Cardiac septum (tissue), 1 donor: ENCODE measurements at regions not wholly inside any gene's neighbourhood (a gene's known extent, or its start where the extent isn't known, plus 50 kb on each side); places are given as distances from the start of the nearest gene placed in this dataset.
"Not testable (repeated sequence)": the region's sequence is repeated elsewhere in the genome, so short reads cannot be mapped to it uniquely, and the experiment has no call there.

Source experiments
- DNase-seq: peaks from one replicate; pipeline ENCODE4 v3.0.0-alpha.2; 2020; ENCODE audit warnings: low spot score
- intact Hi-C: fragments of 100-400 bp; cut with DNase I; formaldehyde crosslinking; loops from one replicate; pipeline ENCODE4 v1.14.0; 2022
- donor health status: DM: no; HTN: no; CAD: no.

DNA sequence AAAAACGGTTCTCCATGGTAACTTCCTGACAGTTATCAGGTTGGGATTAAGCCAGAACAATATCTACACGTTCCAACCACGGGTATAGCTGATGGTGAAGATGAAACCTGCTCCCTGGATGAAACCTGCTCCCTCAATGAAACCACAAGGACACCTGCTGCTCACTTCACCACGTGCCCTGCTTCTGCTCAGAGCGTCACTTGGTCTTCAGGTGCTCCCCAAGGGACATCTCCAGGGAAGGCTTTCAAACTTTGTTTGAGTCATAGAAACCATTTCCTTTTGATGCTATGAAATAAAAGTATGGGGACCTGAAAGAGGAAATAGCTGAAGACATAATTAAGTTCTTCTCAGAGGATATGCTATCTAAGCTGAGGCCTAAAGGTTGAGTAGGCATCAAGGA is 242.4 kb downstream of the MED10 start:
- intact Hi-C loops = no loop called here
- no peak for DNase-seq

DNA sequence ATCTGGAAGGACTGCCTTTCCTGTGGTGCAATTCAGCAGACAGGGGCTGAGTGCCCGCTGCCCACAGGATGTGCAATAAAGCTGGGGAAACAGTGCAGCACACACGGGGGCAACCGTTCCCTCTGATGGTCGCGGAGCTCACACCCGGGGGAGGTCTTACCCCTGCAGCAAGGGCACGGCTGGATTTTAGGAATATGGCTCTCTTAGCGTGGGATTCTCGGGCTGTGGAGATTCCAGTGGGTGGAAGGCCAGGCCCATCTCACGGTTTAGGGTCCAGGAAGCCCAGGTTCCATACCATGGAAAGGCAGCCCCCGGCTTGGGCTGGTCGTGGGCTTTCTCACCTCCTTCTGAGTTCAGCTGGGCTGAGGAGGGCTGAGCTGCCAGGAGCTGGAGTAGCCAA is 244.1 kb downstream of the MED10 start:
- DNase-seq = no peak
- intact Hi-C loops = no loop called here

- no peak for DNase-seq
- intact Hi-C loops = no loop called here
These were observed 252.6 kb downstream of the MED10 start for GRCh38 chr5:6125781-6126180.

GRCh38 chr5:6118691-6119090 is 259.7 kb downstream of the MED10 start:
- intact Hi-C loops = no loop called here
- no peak for DNase-seq

DNA sequence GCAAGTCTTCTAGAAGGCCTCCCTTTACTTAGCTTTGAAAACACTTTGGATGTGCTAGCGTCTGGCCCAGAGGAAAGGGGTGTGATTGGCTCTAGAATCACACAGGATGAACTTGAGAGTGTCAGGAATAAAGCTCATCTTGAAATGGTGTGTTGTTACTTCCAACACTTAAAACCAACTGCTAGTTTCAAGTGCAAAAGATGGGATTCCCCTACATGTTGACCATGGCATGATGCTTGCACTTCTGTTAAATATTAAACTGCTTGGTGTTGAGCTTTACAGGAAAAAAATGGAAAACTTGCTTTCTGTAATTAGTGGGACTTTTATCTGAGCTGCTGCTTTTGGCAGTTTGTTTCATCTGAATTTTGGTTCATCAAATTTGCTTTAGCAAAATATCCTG is 261.1 kb downstream of the MED10 start:
- intact Hi-C loops = no loop called here
- no peak for DNase-seq

DNA sequence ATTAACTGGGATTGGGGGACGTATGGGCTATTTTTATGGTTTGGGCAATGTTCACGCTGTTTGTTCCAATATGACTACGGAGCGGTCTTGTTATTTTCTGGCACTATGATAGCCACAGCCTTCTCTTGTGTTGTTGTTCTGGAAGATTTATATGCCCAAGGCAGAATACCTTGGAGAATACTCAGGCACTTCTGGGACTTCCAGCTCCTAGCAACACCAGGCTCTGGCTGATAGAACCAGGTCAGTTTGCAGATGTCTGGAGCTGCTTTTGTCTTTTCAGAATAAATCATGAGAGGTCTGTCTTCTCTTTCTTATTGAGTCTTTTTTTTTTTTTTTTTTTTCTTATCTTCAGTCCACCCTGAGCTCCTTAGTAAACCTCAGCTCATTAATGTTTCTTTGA is 262.5 kb downstream of the MED10 start:
- intact Hi-C loops = no loop called here
- DNase-seq = no peak

- intact Hi-C loops = no loop called here
- no peak for DNase-seq
These were observed 265.8 kb downstream of the MED10 start for GRCh38 chr5:6112538-6112937.

DNA sequence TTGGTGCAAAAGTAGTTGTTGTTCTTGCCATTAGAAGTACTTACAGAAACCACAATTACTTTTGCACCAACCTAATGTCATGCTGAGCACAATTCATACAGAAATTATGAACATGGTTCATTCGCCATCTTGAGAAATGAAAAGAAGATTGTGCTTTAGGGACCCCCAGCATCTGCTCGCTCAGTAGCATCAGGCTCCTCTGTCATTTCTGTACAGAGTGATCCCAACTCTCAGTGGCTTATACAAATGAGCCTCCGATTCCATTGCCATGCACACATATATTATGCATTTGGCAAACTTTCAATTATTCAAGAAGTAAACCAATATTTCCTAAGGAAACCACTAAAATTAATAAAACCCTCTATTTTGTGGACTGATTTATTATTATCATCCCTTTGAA is 266.2 kb downstream of the MED10 start:
- intact Hi-C loops = no loop called here
- DNase-seq = no peak

DNA sequence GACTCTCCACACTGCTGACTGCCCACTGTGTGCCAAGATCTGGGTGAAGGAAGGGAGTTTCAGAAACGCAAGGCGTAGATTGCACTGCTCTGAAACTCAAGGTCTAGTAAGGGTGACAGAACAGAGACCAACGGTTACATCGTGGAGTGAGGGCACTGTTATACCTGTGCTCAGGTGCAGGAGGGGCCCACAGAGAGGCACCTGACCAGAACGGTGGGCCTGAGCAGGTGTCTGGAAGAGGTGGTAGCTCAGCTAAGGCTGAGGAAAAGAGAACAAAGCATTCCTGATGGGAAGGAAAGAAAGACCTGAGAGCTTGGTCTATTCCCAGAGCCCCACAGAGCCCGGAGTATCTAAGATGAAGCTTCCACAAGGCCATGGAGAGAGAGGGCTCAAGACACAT is 267.2 kb downstream of the MED10 start:
- no peak for DNase-seq
- intact Hi-C loops = no loop called here

DNA sequence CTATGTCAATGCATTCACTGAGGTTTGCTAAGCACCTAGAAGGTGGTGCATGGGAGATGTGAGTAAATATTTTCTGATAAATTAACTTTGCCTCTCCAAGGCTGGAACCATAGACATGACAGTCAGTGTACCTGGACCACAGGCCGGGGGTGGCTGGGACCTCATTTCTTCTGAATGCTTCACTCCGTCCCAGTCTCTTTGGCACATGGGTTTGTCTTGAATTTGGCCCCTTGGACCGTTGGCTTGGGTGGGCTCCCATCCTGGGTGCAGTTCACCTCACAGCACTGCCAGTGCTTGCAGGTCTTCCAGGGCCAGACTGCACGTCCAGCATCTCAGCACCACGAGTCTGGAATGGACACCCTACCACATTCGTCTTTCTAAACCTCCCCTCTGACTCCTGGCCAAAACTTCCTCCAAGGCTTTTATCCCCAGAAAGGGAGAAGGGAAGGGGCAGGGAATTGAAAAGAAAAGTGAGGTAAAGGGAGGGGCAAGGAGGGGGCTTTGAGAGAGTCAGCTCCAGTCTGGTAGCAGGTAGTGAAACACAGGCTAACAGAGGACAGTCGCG is 267.8 kb downstream of the MED10 start:
- intact Hi-C loops = no loop called here
- DNase-seq = no peak

DNA sequence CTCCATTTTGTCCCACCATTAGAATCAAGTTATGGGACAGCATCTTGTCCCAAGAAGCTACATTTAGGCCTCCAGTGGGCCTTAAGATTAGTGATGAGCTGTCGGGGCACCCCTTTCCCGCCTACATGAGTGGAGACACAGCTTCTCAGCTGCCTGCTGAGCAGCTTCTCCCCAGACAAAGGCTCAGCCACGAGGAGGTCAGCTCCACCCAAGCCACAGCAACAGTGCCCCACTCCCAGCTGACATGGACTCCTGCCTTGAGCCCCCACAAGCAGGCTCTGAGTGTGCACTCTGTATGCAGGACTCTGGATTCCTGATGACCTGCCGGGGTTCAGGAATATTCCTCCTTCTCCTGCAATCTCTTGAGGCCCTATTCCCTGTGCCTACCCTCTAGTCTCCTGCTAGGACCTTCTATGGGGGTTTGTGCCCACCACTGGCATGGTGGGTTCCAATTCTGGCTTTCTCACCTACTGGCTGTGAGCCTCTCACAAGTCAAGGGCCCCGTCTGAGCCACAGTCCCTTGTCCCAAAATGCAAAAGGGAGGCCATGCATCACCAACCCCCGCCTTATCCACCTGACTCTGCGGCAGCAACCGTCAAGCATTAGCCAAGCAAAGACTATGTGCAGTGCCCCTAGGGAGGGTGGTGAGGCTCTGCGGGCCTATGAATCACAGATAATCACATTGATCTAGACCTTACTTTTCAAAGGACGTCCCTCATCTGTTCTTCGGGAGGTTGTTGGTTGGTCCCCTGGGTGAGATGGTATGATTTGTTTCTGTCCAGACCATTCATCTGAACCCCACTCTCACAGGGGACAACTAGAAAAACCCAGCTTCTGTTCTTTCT is 269.1 kb downstream of the MED10 start:
- no peak for DNase-seq
- intact Hi-C loops = no loop called here

DNA sequence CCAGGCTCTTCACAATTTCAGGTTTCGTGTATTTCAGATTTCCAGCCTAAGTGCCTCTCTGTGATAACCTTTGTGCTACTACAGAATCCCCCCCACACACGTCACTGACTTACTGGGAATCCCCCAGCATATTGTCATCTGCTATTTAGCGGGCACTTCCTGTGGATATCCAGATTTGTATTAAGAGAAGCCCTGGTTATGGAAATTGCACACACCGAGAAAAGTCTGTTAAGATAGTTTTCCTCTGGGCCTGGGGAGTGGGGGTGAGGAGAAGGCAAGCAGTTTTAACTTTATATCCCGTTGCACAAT is 269.9 kb downstream of the MED10 start:
- intact Hi-C loops = no loop called here
- DNase-seq = no peak

DNA sequence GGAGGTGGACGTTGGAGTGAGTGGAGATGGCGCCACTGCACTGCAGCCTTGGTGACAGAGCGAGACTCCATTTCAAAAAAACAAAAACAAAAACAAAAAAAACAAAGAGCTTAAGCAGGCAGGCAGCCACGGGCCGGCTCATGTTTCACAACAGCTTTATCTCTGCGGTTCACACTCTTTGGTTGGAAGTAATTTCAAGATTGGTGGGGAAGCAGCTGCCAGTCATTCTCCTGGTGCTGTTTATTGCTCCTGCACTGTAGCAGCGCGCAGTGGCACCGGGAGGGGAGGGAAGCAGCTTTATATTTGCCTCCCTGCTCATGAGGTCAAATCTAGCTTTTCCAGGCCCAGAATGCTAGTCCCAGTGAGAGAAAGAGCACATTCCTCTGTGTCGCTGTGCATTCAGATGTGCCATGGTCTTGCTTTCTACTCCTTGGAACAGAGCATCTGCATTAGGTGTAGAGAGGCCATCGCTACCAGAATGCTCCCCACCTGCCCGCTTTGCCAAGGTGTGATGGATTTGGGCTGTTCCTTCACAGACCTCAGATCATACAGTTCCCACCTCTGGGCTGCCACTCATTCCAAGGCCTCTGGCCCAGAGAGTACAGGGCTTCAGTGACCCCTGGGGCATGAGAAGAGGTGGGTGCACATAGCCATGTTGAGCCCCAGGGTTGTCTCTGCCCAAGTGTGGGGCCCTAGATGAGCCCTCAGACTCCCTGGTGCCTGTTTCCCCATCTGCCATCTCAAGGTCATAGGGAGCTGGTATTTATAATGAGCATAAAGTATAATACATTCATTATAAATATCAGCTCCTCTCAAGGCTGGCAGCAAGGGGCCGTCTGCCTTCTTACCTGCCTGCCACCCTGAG is 270.4 kb downstream of the MED10 start:
- no peak for DNase-seq
- intact Hi-C loops = no loop called here

DNA sequence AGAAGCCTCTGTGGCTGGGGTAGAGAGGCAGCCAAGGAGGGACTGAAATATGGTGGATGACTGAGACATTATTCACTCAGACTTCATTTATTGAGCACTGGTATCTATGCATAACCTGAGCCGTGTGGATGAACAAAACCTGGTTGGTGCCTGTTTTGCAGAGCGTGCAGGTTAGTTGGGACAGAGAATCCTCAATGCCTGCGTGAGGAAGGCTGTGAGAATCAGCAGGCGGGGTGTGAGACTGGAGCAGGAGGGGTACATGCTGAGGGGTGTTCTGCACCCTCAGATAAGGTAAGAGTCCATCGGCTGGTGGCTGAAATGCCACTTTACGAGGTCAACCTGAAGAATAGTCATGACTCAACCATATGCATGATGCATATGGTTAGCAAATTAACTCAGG is 271.6 kb downstream of the MED10 start:
- intact Hi-C loops = no loop called here
- no peak for DNase-seq

DNA sequence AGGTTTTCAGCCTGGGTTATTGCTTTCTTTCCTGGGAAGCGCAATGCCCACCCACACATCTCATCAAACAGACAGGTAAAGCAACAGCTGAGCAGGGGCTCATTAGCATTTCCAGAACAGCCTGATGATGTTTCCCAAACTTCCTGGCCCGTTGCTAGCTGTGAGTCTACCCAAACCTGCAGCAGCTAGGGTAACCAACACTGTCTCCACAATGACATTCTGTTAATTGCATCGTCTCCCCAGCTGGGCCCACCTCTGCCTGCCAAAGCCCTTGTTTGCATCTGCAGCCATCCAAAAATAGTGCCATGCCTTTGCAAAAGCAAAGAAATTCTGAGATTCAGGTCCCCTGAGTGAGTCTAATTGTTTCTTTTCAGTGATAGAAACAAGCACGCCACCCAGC is 273.0 kb downstream of the MED10 start:
- intact Hi-C loops = no loop called here
- DNase-seq = no peak

- intact Hi-C loops = no loop called here
- no peak for DNase-seq
These were observed 282.2 kb downstream of the MED10 start for GRCh38 chr5:6096101-6096500.

DNA sequence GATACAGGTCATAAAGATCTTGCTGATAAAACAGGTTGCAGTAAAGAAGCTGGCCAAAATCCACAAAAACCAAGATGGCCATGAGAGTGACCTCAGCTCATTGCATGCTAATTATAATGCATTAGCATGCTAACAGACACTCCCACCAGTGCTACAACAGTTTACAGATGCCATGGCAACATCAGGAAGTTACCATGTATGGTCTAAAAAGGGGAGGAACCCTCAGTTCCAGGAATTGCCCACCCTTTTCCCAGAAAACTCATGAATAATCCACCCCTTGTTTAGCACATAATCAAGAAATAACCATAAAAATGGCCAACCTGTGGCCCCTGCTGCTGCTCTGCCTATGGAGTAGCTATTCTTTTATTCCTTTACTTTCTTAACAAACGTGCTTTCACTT is 284.2 kb downstream of the MED10 start:
- intact Hi-C loops, DNase-seq: not testable (repeated sequence)

DNA sequence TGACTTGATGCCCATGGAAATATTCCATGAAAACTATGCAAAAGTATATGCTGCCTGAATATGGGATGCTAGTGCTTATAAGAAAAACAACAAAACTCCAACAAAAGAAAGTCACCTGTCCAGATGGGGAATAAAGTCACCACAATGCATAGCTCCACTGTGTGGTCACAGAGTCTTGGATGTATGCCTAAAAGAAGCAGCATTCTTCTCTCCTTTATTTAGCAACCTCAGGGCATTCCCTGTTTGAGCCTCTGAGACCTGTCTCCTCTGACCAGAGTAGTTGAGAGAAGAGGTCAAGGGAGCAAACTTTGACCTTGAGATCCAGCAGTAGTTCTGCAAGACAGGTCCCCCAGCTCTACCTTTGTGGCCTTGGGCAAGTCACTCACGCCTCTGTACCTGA is 287.5 kb downstream of the MED10 start:
- no peak for DNase-seq
- intact Hi-C loops = no loop called here

GRCh38 chr5:6090079-6090654 is 288.2 kb downstream of the MED10 start:
- intact Hi-C loops = no loop called here
- DNase-seq = no peak

DNA sequence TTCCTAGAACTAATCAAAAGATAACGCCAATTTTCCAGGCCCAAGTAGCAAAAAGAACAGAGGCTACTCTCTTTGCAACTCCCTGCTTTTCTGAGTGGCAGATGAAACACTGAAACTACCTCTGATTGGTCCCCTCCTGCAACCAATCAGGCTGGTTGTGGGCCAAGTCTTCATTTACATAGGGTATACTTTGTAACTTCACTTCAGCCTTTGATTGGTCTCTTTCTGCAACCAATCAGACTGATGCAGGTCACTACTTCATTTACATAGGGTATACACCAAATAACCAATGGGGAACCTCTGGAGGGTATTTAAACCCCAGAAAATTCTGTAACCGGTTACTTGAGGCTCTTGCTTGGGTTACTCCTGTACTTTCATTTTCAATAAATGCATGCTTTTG is 289.6 kb downstream of the MED10 start:
- intact Hi-C loops = no loop called here
- no peak for DNase-seq

- intact Hi-C loops = no loop called here
- no peak for DNase-seq
These were observed 290.8 kb downstream of the MED10 start for GRCh38 chr5:6087576-6087975.
